K562 (cell line): ENCODE measurements at regions not wholly inside any gene's neighbourhood (a gene's known extent, or its start where the extent isn't known, plus 50 kb on each side); places are given as distances from the start of the nearest gene placed in this dataset.

Source experiments
- ATAC-seq: fragments of 200-7000 bp; cut with Tn5 transposase; 3 replicates; pipeline ENCODE4 v1.9.1; 2020; ENCODE audit warnings: moderate library complexity
- BruUV-seq: library from RNA; stranded (reverse); fragments of 400-500 nt; replicated peaks from 2 replicates; lab custom pipeline; 2021; lab: Mats Ljungman, UMichigan
- CTCF ChIA-PET: fragments of 300-600 bp; formaldehyde crosslinking; extraction: SDS; loops from one replicate; lab custom pipeline; 2021; ENCODE audit warnings: low intra/inter-chr PET ratio; lab: Yijun Ruan, JAX
- POLR2A ChIA-PET: fragments of 300-600, 350-650 bp; sonication (Branson Sonifier 250); formaldehyde crosslinking; extraction: SDS; loops from one replicate; lab custom pipeline; 2021; ENCODE audit warnings: antibody characterized with exemption, inconsistent platforms; lab: Yijun Ruan, JAX
- DNase-seq, 4 experiments: peaks; one replicate each; pipeline versions ENCODE4 v3.0.0 to v3.0.0-alpha.2; 2011 to 2018; ENCODE audit warnings: low spot score in 3 of 4, mixed read lengths in 3 of 4; ENCODE audit errors: extremely low read depth in 1 of 4
- FAIRE-seq: peaks from 2 replicates; lab custom pipeline; 2011; peaks lifted over from hg19 to GRCh38; lab: Jason Lieb, UNC
- H2AFZ ChIP-seq: 2 replicates; pipeline ENCODE4 v1.6.0; 2011; ENCODE audit warnings: low read depth, low read length, control low read depth, inconsistent platforms
- H3K27ac ChIP-seq: fragments of 200-600 bp; 3 replicates; pipeline ENCODE4 v1.8.0; 2011; ENCODE audit warnings: low read depth, mild to moderate bottlenecking, control low read depth, inconsistent platforms, low read length, moderate library complexity, mixed read lengths; ENCODE audit errors: extremely low read depth
- H3K27me3 ChIP-seq, 2 experiments: fragments of 300-600 bp in 1 of 2; 2 replicates in 1 of 2; 3 replicates in 1 of 2; pipeline versions ENCODE4 v1.6.0 to v1.8.0; 2011; ENCODE audit warnings: inconsistent platforms in 2 of 2, low read length in 2 of 2, mild to moderate bottlenecking in 1 of 2, mixed read lengths in 1 of 2, moderate library complexity in 1 of 2; ENCODE audit not compliant: control insufficient read depth in 2 of 2, insufficient read depth in 2 of 2
- H3K36me3 ChIP-seq: fragments of 300-600 bp; 3 replicates; pipeline ENCODE4 v1.8.0; 2011; ENCODE audit warnings: mild to moderate bottlenecking, low read length, inconsistent platforms; ENCODE audit not compliant: control insufficient read depth, insufficient read depth
- H3K4me1 ChIP-seq, 2 experiments: fragments of 200-600 bp in 1 of 2; replicated peaks in 1 of 2; 2 replicates in 1 of 2; 3 replicates in 1 of 2; pipeline versions ENCODE4 v1.5.1 to v1.8.0; 2011; ENCODE audit warnings: inconsistent platforms in 2 of 2, low read length in 2 of 2, mild to moderate bottlenecking in 1 of 2, mixed read lengths in 1 of 2, moderate library complexity in 1 of 2; ENCODE audit not compliant: control insufficient read depth in 2 of 2, insufficient read depth in 2 of 2
- H3K4me2 ChIP-seq: 2 replicates; pipeline ENCODE4 v1.6.1; 2011; ENCODE audit warnings: low read length, control low read depth, inconsistent platforms, mixed read lengths; ENCODE audit not compliant: insufficient read depth
- H3K4me3 ChIP-seq: fragments of 200-600 bp; sonication (generic), shearing (Covaris generic); 2 replicates; pipeline ENCODE4 v1.5.1; 2016; ENCODE audit warnings: control low read depth, inconsistent platforms
- H3K79me2 ChIP-seq: fragments of 200-600 bp; 3 replicates; pipeline ENCODE4 v1.8.0; 2011; ENCODE audit warnings: low read length, inconsistent platforms; ENCODE audit not compliant: control insufficient read depth, insufficient read depth
- H3K9ac ChIP-seq, 2 experiments: 2 replicates each; pipeline versions ENCODE4 v1.6.0 to v1.6.1; 2011; ENCODE audit warnings: low read depth in 2 of 2, low read length in 2 of 2, control low read depth in 1 of 2, inconsistent platforms in 1 of 2, mild to moderate bottlenecking in 1 of 2, mixed read lengths in 1 of 2; ENCODE audit not compliant: insufficient read depth in 1 of 2
- H3K9me1 ChIP-seq: one replicate; pipeline ENCODE4 v1.6.0; 2011; ENCODE audit warnings: inconsistent platforms, mild to moderate bottlenecking, low read length, moderate library complexity; ENCODE audit not compliant: control insufficient read depth, insufficient read depth
- H3K9me3 ChIP-seq: replicated peaks from 2 replicates; pipeline ENCODE4 v1.5.1; 2011; ENCODE audit warnings: low read depth, low read length, inconsistent platforms; ENCODE audit not compliant: control insufficient read depth, insufficient read depth
- H4K20me1 ChIP-seq: replicated peaks from 2 replicates; pipeline ENCODE4 v1.6.1; 2011; ENCODE audit warnings: low read length, inconsistent platforms, mixed read lengths; ENCODE audit not compliant: control insufficient read depth, insufficient read depth
- CBFA2T3 ChIP-seq: fragments of 450-650 bp; IDR thresholded peaks from 2 replicates; pipeline ENCODE4 v1.6.1; 2017
- GABPB2 ChIP-seq: fragments of 250-450 bp; sonication (Bioruptor Pico); conservative IDR thresholded peaks from 2 replicates; pipeline ENCODE4 v1.5.1; 2021; ENCODE audit warnings: mild to moderate bottlenecking
- GTF2A2 ChIP-seq: IDR thresholded peaks from 2 replicates; pipeline ENCODE4 v1.6.1; 2016; ENCODE audit warnings: mild to moderate bottlenecking, missing genetic modification characterization, missing compliant biosample characterization
- KAT8 ChIP-seq: fragments of 450-650 bp; IDR thresholded peaks from 2 replicates; pipeline ENCODE4 v1.6.1; 2016; ENCODE audit warnings: low read depth, mild to moderate bottlenecking
- NFIC ChIP-seq: fragments of 450-650 bp; IDR thresholded peaks from 2 replicates; pipeline ENCODE4 v1.6.1; 2017; ENCODE audit warnings: mild to moderate bottlenecking, inconsistent platforms
- SLC30A9 ChIP-seq: fragments of 250-450 bp; sonication (Bioruptor Pico); IDR thresholded peaks from 2 replicates; pipeline ENCODE4 v1.8.0; 2022; ENCODE audit warnings: mild to moderate bottlenecking, moderate library complexity
- UBTF ChIP-seq, 2 experiments: IDR thresholded peaks; 2 replicates each; pipeline ENCODE4 v1.6.1; 2012; ENCODE audit warnings: improper control_type of control experiment in 2 of 2, low read depth in 2 of 2, low read length in 2 of 2, borderline replicate concordance in 1 of 2
- ZHX1 ChIP-seq: fragments of 150-350 bp; conservative IDR thresholded peaks from 2 replicates; pipeline ENCODE4 v1.6.1; 2014; ENCODE audit warnings: low read length
- WGBS: fragments of 100-300 bp; shearing (Covaris generic); methylation state at CpG from one replicate; pipeline ENCODE4 v1.1.6; 2016; ENCODE audit warnings: low coverage, mixed read lengths; ENCODE audit not compliant: insufficient coverage; ENCODE audit errors: missing lambda C conversion rate; 5-methylcytosine and 5-hydroxymethylcytosine counted together
- in situ Hi-C: fragments of 300-500 bp; cut with MboI; formaldehyde crosslinking; loops from 4 replicates; pipeline ENCODE4 v1.15.0; 2018; ENCODE audit warnings: inconsistent platforms, mixed read lengths
- intact Hi-C: fragments of 100-400 bp; cut with micrococcal nuclease; formaldehyde crosslinking; loops from 2 replicates; pipeline ENCODE4 v1.14.2; 2022
- TF ChIP-seq, protein P1 (sequence below): IDR thresholded peaks from 2 replicates; pipeline ENCODE4 v1.6.1; 2011; ENCODE audit not compliant: insufficient read length; ENCODE audit errors: extremely low read depth
- TF ChIP-seq, protein P2 (sequence below): fragments of 250-450 bp; sonication (Bioruptor Pico); IDR thresholded peaks from 2 replicates; pipeline ENCODE4 v1.5.0; 2020; ENCODE audit warnings: mild to moderate bottlenecking, borderline replicate concordance

DNA sequence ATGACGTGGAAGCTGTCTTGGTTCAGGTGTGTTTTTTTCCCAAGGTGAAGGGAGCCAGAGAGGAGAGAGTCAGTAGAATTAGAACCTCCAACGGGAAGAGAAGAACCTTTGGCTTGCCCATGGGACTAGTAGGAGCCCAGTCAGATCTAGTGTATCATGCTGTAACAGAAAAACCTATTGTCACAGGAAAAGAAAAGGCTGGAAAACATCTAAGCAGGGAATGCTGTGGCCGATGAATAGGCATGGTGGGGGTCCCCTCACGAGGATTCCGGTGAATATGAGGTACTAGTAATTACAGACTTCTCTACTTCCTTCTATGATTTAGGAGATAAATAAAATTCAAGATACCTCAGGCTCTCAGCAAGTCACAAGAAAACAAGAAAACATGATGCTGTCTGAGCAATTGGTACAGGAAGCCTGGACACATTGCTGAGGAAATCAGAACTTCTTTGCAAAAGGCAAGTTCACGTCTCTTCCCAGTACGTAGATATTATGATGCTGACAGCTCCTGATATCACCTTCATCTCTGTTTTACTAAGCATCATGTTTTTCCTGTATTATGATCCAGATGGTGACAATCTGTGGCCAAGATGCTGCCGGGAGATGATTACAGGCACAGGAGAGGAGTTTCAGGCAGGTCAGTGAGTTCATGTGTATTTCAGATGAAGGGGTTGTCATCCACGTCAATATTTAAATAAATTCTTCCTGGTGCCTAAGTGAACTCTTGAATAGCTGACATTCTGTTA, 54.3 kb upstream of the NPY start:
- in situ Hi-C loops (no loop called here), intact Hi-C loops (no loop called here)
- DNase-seq (no peak), FAIRE-seq (no peak), ATAC-seq (no peak)
- Histone ChIP-seq H3K4me3 (no peak overlapping the region), H3K36me3 (no peaks in the 10 kb centered on the region), H3K4me2 (no peak overlapping the region), H2AFZ (no peak overlapping the region), H4K20me1 (no peaks in the 10 kb centered on the region), H3K9me3 (no peaks in the 10 kb centered on the region), H3K9me1 (no peaks in the 10 kb centered on the region), H3K27ac (no peak overlapping the region), H3K9ac (no peak overlapping the region), H3K27me3 (no peaks in the 10 kb centered on the region; a peak in 1 of 5 replicates), H3K4me1 (no peaks in the 10 kb centered on the region), H3K79me2 (no peaks in the 10 kb centered on the region)
- POLR2A ChIA-PET, result no interaction called here
- CTCF ChIA-PET, result no interaction called here
- BruUV-seq, result no TSS peak
- no peak for TF ChIP-seq SLC30A9 (CRISPR knock-in tag)
- TF ChIP-seq CBFA2T3, result no peak
- TF ChIP-seq GABPB2 (CRISPR knock-in tag), result no peak
- no peak for TF ChIP-seq UBTF (IDR thresholded peaks at IDR 0.05; ENCODE audit: borderline replicate concordance in 1 of 2, low read depth in 2 of 2, low read length in 2 of 2)
- TF ChIP-seq ZHX1, result no peak
- TF ChIP-seq, protein P1, sequence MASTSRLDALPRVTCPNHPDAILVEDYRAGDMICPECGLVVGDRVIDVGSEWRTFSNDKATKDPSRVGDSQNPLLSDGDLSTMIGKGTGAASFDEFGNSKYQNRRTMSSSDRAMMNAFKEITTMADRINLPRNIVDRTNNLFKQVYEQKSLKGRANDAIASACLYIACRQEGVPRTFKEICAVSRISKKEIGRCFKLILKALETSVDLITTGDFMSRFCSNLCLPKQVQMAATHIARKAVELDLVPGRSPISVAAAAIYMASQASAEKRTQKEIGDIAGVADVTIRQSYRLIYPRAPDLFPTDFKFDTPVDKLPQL, result no peak
- TF ChIP-seq, protein P2, sequence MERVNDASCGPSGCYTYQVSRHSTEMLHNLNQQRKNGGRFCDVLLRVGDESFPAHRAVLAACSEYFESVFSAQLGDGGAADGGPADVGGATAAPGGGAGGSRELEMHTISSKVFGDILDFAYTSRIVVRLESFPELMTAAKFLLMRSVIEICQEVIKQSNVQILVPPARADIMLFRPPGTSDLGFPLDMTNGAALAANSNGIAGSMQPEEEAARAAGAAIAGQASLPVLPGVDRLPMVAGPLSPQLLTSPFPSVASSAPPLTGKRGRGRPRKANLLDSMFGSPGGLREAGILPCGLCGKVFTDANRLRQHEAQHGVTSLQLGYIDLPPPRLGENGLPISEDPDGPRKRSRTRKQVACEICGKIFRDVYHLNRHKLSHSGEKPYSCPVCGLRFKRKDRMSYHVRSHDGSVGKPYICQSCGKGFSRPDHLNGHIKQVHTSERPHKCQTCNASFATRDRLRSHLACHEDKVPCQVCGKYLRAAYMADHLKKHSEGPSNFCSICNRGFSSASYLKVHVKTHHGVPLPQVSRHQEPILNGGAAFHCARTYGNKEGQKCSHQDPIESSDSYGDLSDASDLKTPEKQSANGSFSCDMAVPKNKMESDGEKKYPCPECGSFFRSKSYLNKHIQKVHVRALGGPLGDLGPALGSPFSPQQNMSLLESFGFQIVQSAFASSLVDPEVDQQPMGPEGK, result no peak
- TF ChIP-seq KAT8, result no peak
- no peak for TF ChIP-seq GTF2A2 (tag)
- no peak for TF ChIP-seq NFIC
- WGBS, result 0% methylated on average over 9 of the region's 9 CpGs
